Panc1 (cell line): ENCODE measurements at regions not wholly inside any gene's neighbourhood (a gene's known extent, or its start where the extent isn't known, plus 50 kb on each side); places are given as distances from the start of the nearest gene placed in this dataset.

Source experiments
- ATAC-seq: fragments of 200-7000 bp; cut with Tn5 transposase; 2 replicates; pipeline ENCODE4 v1.9.1; 2020; ENCODE audit warnings: mild to moderate bottlenecking, moderate library complexity
- BruUV-seq: library from RNA; stranded (reverse); fragments of 400-500 nt; replicated peaks from 2 replicates; lab custom pipeline; 2021; lab: Mats Ljungman, UMichigan
- CTCF ChIA-PET: fragments of 300-600 bp; sonication (Branson Sonifier 250); formaldehyde crosslinking; loops from one replicate; lab custom pipeline; 2022; ENCODE audit warnings: antibody characterized with exemption; lab: Charles Lee
- POLR2A ChIA-PET: fragments of 300-600 bp; sonication (Branson Sonifier 250); formaldehyde crosslinking; loops from one replicate; lab custom pipeline; 2022; ENCODE audit warnings: antibody characterized with exemption; lab: Charles Lee
- DNase-seq: peaks from one replicate; pipeline ENCODE4 v3.0.0-alpha.2; 2010; ENCODE audit warnings: low read depth, low spot score
- H3K27ac ChIP-seq: 2 replicates; pipeline ENCODE4 v1.5.1; 2011; ENCODE audit warnings: mild to moderate bottlenecking, low read length, inconsistent platforms
- H3K27me3 ChIP-seq: fragments of 200-500 bp; sonication (Bioruptor generic); 2 replicates; pipeline ENCODE4 v1.6.0; 2014; ENCODE audit warnings: low read length, inconsistent platforms; ENCODE audit not compliant: control insufficient read depth, insufficient read depth
- H3K36me3 ChIP-seq: fragments of 200-500 bp; sonication (Bioruptor generic); 2 replicates; pipeline ENCODE4 v1.5.1; 2014; ENCODE audit warnings: inconsistent platforms, mild to moderate bottlenecking, low read length, moderate library complexity; ENCODE audit not compliant: control insufficient read depth, insufficient read depth
- H3K4me1 ChIP-seq: 2 replicates; pipeline ENCODE4 v1.5.1; 2011; ENCODE audit warnings: inconsistent platforms, mild to moderate bottlenecking, low read length, moderate library complexity; ENCODE audit not compliant: control insufficient read depth, insufficient read depth
- H3K4me3 ChIP-seq, 2 experiments: 2 replicates each; pipeline ENCODE4 v1.5.1; 2011 to 2012; ENCODE audit warnings: low read depth in 2 of 2, low read length in 2 of 2, mild to moderate bottlenecking in 2 of 2, inconsistent platforms in 1 of 2, moderate library complexity in 1 of 2
- H3K9me3 ChIP-seq: fragments of 200-500 bp; sonication (Bioruptor generic); 2 replicates; pipeline ENCODE4 v1.5.1; 2014; ENCODE audit warnings: low read depth, mild to moderate bottlenecking, inconsistent platforms, low read length, moderate library complexity; ENCODE audit not compliant: control insufficient read depth, insufficient read depth
- POLR2AphosphoS5 ChIP-seq: IDR thresholded peaks from 2 replicates; pipeline ENCODE4 v1.6.1; 2012; ENCODE audit warnings: mild to moderate bottlenecking, low read depth, low read length, moderate library complexity
- SIN3A ChIP-seq: IDR thresholded peaks from 2 replicates; pipeline ENCODE4 v1.6.1; 2012; ENCODE audit warnings: low read depth, mild to moderate bottlenecking, low read length, moderate library complexity, borderline replicate concordance; ENCODE audit not compliant: insufficient read depth
- TCF7L2 ChIP-seq: IDR thresholded peaks from 2 replicates; pipeline ENCODE4 v1.6.1; 2011; ENCODE audit warnings: mild to moderate bottlenecking, low read depth, low read length, inconsistent platforms
- in situ Hi-C: cut with HindIII; loops from 2 replicates; pipeline ENCODE4 v1.10.0; 2016; ENCODE audit warnings: low sequenced_read_pairs, low pct_unique_long_range_greater_than_20kb
- intact Hi-C: fragments of 100-400 bp; cut with micrococcal nuclease; formaldehyde crosslinking; loops from one replicate; pipeline ENCODE4 v1.10.0; 2022; ENCODE audit not compliant: unreplicated experiment
- TF ChIP-seq, protein P1 (sequence below): fragments of 450-650 bp; IDR thresholded peaks from 2 replicates; pipeline ENCODE4 v1.5.1; 2017; ENCODE audit warnings: mild to moderate bottlenecking
- TF ChIP-seq, protein P2 (sequence below), 2 experiments: IDR thresholded peaks; 2 replicates each; pipeline ENCODE4 v1.6.1; 2011 to 2012; ENCODE audit warnings: low read depth in 2 of 2, control low read depth in 1 of 2, low read length in 1 of 2, mild to moderate bottlenecking in 1 of 2, moderate library complexity in 1 of 2; ENCODE audit not compliant: insufficient read depth in 1 of 2

DNA sequence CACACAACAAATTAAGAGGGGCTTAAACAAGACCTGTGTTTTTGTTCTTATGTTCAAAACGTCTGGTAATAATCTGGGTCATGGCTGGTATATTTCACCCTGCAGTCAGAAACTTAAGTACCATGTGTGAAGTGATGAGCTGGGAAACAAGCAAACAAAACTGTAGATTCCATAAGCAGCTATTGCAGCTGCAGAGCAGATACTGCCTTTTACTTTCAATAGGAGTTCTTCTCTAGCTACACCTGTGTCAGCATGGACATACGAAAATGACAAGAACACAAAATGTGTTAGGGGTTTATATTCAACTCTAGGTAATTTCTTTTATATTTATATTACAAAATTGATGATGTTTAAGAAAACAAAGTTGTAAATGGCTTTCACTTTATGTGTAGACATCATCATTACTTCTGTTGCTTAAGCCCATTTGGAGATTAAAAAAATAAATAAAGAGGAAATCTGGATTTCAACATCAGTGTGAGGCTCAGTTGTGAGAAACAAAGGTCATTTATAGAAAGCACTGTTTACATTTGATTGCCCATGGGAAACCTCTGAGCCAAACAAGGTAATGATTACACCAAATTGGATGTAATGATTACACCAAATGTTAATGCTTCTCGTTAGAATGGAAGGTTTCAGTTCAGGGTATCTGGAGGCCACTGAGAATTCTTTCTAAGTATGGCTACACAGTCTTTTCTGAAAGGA is 451.0 kb upstream of the SLC10A2 start:
- Histone ChIP-seq H3K9me3 (no peaks in the 10 kb centered on the region), H3K4me1 (no peaks in the 10 kb centered on the region), H3K36me3 (no peaks in the 10 kb centered on the region), H3K27me3 (no peaks in the 10 kb centered on the region), H3K27ac (no peak overlapping the region), H3K4me3 (no peak overlapping the region)
- no peak for DNase-seq
- in situ Hi-C loops, result no loop called here
- CTCF ChIA-PET, result no interaction called here
- POLR2A ChIA-PET, result no interaction called here
- intact Hi-C loops, result no loop called here
- no peak for ATAC-seq
- no TSS peak for BruUV-seq
- no peak for TF ChIP-seq POLR2AphosphoS5
- TF ChIP-seq, protein P1, sequence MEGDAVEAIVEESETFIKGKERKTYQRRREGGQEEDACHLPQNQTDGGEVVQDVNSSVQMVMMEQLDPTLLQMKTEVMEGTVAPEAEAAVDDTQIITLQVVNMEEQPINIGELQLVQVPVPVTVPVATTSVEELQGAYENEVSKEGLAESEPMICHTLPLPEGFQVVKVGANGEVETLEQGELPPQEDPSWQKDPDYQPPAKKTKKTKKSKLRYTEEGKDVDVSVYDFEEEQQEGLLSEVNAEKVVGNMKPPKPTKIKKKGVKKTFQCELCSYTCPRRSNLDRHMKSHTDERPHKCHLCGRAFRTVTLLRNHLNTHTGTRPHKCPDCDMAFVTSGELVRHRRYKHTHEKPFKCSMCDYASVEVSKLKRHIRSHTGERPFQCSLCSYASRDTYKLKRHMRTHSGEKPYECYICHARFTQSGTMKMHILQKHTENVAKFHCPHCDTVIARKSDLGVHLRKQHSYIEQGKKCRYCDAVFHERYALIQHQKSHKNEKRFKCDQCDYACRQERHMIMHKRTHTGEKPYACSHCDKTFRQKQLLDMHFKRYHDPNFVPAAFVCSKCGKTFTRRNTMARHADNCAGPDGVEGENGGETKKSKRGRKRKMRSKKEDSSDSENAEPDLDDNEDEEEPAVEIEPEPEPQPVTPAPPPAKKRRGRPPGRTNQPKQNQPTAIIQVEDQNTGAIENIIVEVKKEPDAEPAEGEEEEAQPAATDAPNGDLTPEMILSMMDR, result no peak
- no peak for TF ChIP-seq TCF7L2
- no peak for TF ChIP-seq SIN3A
- TF ChIP-seq, protein P2, sequence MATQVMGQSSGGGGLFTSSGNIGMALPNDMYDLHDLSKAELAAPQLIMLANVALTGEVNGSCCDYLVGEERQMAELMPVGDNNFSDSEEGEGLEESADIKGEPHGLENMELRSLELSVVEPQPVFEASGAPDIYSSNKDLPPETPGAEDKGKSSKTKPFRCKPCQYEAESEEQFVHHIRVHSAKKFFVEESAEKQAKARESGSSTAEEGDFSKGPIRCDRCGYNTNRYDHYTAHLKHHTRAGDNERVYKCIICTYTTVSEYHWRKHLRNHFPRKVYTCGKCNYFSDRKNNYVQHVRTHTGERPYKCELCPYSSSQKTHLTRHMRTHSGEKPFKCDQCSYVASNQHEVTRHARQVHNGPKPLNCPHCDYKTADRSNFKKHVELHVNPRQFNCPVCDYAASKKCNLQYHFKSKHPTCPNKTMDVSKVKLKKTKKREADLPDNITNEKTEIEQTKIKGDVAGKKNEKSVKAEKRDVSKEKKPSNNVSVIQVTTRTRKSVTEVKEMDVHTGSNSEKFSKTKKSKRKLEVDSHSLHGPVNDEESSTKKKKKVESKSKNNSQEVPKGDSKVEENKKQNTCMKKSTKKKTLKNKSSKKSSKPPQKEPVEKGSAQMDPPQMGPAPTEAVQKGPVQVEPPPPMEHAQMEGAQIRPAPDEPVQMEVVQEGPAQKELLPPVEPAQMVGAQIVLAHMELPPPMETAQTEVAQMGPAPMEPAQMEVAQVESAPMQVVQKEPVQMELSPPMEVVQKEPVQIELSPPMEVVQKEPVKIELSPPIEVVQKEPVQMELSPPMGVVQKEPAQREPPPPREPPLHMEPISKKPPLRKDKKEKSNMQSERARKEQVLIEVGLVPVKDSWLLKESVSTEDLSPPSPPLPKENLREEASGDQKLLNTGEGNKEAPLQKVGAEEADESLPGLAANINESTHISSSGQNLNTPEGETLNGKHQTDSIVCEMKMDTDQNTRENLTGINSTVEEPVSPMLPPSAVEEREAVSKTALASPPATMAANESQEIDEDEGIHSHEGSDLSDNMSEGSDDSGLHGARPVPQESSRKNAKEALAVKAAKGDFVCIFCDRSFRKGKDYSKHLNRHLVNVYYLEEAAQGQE (IDR thresholded peaks at IDR 0.05; ENCODE audit: insufficient read depth in 1 of 2, low read depth in 2 of 2, low read length in 1 of 2), result no peak

DNA sequence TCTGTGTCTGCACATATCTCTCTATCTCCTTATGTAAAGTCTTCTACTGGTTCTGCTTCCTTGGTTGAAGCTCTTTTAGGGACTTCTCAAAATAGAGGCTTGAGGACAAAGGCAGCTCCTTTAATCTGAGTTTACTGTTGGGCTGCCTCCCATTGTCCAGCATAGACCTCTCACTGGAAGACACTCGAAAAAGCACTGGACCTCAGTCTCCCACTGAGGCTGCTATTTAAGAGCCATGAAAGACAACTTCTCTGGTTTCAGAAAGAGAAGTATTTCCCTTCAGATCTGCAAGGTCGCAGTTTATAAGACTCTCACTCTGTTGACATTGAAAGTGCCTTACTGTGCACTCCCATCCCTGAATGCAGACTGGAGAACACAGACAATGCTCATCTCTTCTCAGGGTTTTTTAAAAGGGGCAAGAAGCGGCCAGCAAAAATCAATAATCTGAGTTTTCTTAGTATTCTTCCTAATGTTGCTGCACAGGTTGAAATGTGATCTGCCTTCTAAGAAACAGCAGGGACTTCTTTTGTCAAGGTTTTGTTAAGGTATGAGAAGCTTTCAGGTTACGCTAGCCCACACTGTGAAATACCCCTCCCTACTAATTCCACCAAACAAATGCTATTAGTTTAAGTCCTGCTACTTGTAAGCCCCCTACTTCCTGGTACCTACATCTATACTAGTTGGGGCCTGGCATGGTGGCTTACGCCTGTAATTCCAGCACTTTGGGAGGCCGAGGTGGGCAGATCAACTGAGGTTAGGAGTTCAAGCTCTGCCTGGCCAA is 450.0 kb upstream of the SLC10A2 start:
- in situ Hi-C loops, result no loop called here
- no TSS peak for BruUV-seq
- Histone ChIP-seq H3K4me3 (no peak overlapping the region), H3K27me3 (no peaks in the 10 kb centered on the region), H3K27ac (no peak overlapping the region), H3K4me1 (no peaks in the 10 kb centered on the region), H3K9me3 (no peaks in the 10 kb centered on the region), H3K36me3 (no peaks in the 10 kb centered on the region)
- ChIA-PET CTCF (no interaction called here), POLR2A (no interaction called here)
- DNase-seq (no peak), ATAC-seq (no peak)
- intact Hi-C loops, result no loop called here
- TF ChIP-seq TCF7L2, result no peak
- TF ChIP-seq, protein P1, result no peak
- TF ChIP-seq, protein P2 (IDR thresholded peaks at IDR 0.05; ENCODE audit: insufficient read depth in 1 of 2, low read depth in 2 of 2, low read length in 1 of 2), result no peak
- TF ChIP-seq POLR2AphosphoS5, result no peak
- TF ChIP-seq SIN3A, result no peak
